RCC 7860 (cell line): ENCODE measurements at regions not wholly inside any gene's neighbourhood (a gene's known extent, or its start where the extent isn't known, plus 50 kb on each side); places are given as distances from the start of the nearest gene placed in this dataset.
"Not testable (repeated sequence)": the region's sequence is repeated elsewhere in the genome, so short reads cannot be mapped to it uniquely, and the experiment has no call there.

Experiments
- DNase-seq: peaks from one replicate; pipeline ENCODE4 v3.0.0-alpha.2; 2015; ENCODE audit warnings: low spot score
- FAIRE-seq: peaks from 2 replicates; lab custom pipeline; 2012; peaks lifted over from hg19 to GRCh38; lab: Jason Lieb, UNC

DNA sequence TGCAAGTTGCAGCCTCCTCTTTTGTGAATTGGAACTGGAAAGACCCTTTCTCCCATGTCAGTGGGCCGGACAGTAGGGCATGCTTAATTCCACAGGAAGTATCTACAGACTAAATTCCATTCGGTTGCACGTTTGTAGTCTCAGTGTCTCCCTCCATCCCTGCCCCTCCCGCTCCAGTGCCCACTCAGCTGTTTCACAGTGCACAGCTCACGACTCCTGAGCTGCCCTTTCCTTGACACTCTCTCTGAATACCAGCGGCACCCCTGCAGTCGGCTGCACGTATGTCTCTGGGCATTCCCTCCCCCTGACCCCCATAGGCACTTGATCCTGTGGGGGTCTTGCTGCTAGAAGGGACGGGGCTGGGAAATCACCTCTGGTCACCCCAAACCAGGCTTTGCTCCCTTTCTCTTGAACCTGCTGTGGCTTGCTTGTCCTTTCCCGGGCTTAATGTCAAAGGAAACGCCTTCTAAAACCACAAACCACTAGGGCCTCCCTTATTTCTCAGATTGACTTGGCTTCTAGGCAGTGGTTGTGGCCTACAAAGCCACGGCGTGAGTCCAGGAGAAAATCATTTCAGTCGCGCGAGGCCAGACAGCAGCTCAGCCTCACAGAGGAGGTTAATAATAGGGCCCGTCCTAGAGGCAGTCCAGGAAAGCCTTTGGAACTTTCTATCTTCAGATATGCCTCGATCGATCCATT is 365.3 kb upstream of the PROX1 start:
- FAIRE-seq (no peak), DNase-seq (no peak)

DNA sequence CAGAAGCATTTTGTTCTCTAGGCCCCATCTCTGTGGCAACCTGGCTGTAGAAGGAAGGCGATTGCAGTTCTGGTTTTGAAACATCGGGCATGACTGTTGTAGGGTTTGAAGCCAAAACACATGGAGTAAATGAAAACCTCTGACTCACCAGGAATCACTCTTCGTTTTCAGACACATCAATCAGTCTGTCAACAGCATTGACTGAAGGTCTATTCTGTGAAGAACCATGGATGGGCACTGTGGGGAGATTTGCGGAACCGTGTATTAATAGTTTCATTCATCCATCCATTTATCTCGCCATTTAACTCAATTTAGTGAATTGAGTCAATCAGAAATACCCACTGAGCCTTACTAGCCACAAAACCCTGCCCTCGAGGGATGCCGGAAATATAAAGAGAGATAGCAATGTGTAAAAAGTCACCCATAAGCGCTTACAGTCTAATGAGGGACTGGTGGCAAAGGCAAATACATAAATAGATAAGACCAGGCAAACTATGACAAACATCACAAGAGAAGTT is 364.6 kb upstream of the PROX1 start:
- no peak for DNase-seq
- FAIRE-seq: no peak

DNA sequence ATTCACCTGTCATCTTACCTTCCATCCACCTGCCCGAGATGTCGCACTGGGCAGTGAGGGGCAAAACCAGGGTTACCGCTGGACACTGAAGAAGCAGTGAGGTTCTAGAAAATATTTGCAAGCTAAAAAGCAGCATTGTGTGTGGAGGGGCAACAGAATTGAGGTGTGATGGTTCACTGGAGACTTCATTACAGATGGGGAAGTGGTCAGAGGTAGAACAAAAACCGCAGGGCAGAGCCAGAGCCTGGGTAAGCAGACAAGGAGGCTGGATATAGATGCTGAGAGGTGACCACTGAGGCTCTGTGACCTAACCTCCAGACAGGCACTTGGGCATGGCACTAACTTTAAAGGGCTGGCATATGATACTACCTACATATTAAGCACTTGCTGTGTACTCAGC is 363.9 kb upstream of the PROX1 start:
- FAIRE-seq: no peak

DNA sequence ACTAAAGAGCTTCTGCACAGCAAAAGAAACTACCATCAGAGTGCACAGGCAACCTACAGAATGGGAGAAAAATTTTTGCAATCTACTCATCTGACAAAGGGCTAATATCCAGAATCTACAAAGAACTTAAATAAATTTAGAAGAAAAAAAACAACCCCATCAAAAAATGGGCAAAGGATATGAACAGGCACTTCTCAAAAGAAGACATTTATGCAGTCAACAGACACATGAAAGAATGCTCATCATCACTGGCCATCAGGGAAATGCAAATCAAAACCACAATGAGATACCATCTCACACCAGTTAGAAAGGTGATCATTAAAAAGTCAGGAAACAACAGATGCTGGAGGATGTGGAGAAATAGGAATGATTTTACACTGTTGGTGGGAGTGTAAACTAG is 351.0 kb upstream of the PROX1 start:
- not testable (repeated sequence) for FAIRE-seq, DNase-seq

More for the DNA sequence above, 363.9 kb upstream of the PROX1 start:
- DNase-seq: no peak

DNA sequence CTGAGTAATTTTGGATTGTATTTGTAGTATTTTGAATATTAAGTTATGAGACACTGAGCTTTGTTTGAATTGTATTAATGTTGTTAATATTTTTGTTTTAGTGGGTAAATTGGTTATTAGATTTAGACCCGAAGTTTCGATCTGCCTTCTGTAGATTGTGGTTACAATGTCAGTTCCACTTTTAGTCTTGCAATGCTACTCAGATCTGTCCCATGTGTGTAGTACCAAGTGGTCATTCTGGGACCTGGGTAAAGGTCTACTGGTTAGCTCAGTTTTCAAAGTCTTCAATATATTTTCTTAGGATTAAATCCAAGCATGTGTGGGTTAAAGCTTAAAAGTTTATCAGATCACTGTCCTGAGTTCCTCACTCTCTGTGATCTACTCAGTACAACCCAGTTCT is 346.5 kb upstream of the PROX1 start:
- FAIRE-seq: no peak
- DNase-seq: no peak

DNA sequence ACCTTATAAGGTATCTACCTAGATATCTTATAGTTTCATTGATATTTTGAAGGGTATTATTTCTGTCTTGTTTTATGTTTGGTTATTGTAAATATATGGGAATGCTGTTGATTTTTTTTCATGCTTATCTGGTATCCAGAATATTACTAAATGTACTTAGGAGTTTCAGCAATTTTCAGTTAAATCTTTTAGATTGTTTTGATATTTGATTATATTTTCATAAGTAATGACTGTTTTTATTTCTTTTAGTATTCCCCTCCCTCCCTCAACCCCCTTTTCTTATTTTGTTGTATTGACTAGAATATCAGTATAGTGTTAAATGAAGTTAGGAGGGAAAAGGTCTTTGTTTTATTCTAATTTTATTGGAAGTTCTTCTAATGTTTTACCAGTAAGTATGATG is 344.4 kb upstream of the PROX1 start:
- DNase-seq (no peak), FAIRE-seq (no peak)

DNA sequence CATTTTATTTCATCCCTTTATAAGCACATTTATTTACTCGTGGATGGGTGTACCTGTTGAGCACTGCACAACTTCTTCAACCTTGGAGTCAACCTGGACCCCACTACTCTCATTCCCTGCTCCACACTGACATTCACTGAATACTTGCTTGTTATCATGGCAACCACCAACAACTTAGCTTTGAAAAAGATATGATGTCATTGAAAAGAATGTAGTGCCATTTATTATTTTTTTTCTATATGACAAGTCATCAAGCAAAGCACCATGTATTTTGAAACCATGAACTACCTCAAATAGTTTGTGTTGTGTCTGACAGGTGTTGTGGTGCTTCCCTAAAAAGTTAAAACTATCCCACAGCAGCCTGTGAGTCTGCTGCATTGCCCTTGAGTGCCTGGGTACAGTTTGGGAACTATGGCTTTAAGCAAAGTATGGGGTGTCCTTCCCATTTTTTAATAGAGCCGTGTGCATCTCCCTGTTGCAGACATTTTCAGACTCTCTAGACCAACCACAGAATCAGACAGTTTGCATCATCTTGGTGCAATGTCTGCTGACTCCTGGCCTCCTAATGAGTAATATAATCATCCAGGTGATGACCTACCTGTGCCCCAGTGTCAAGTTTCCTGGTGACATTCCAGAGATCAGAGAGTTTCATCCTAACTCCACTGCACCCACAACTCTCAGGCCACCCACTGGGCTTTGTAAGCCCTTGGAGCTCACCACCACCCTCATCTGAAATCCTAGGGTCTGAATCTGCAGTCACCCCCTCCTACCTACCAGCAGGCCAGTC is 339.7 kb upstream of the PROX1 start:
- FAIRE-seq: no peak
- no peak for DNase-seq

DNA sequence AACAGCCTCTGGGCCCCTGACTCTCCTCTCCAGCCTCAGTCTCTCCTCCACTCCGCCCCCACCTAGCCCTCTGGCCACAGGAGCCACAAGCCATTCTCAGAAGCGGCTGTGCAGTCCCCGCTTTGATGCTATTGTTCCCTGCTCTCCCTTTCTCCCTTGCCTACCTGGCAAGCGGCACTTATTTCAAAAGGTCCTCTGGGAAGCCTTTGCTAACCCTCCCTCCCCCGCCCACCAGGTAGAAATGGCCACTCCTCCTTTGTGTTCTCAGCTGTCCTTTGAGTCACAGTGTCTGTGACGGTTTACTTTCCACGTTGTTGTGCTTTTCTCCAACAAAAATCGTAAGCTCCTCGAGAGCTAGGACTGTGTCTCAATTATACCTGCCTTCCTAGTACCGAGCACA is 338.4 kb upstream of the PROX1 start:
- no peak for FAIRE-seq
- no peak for DNase-seq

DNA sequence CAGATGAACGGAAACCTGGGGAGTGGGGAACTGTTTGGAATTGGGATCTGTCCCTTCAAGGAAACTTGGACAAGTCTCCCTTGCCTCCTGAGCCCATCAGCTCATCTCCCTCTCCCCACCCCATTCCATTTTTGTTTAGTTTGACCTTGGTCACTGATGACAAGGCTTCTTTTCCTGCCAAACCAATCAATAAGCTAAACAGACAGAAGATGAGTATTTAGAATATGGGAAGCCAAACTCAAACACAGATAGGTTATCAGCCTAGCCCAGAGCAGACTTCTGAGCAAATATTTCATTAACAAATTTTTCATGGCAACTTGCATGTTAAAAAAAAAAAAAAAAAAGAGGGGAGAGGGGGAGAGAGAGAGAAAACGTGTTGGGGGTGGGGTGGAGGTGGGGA is 337.2 kb upstream of the PROX1 start:
- FAIRE-seq (no peak), DNase-seq (no peak)

DNA sequence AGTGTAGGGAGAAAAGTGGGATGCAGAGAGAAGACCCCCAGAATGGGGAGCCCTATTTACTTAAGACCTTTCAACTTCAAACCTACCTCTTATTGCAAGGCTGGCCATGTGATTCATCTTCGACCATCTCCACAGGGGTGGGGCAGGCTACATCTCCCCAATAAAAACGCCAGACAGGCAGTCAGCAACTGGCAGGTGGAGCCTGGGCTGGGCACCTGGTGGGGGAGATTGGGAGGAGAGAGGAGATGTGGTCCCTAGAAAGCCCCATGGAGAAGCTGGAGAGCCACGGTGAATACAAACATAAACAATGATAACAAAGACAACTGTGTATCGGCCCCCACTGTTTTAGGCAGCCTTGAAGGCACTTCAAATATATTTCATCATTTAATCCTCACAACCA is 336.7 kb upstream of the PROX1 start:
- FAIRE-seq (no peak), DNase-seq (no peak)

DNA sequence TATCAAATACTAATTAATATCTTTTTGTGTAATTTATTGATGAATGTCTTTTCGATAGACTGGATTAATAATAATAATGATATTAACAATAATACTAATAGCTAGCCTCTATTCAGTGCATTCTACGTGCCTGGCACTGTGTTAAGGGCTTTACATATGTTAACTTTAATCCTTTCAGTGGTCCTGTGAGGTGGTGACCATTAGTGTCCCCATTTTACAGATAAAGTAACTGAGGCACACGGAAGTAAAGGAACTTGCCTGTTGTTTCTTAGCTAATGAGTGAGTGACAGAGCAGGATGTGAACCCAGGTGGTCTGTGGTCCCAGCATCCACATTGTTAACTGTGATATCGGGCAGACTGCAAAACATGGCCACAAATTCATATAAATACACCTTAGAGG is 335.7 kb upstream of the PROX1 start:
- DNase-seq (no peak), FAIRE-seq (no peak)

DNA sequence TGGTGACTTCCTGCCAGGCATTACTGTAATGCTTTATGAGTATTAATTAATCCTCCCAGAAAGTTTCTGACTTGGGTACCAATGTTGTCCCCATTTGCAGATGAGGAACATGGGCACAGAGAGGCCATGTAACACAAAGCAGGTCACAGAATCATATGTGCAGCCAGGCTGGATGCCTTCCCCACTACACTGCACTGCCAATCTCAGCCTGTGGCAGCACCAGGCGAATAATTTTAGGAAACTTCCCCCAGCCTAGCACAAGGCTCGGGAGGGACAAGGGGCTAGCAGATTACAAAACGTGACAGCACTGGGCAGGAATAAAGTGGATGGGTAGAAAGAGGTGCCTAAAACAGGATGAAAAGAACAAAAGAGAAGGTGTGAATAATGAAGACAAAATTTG is 331.7 kb upstream of the PROX1 start:
- DNase-seq: no peak

DNA sequence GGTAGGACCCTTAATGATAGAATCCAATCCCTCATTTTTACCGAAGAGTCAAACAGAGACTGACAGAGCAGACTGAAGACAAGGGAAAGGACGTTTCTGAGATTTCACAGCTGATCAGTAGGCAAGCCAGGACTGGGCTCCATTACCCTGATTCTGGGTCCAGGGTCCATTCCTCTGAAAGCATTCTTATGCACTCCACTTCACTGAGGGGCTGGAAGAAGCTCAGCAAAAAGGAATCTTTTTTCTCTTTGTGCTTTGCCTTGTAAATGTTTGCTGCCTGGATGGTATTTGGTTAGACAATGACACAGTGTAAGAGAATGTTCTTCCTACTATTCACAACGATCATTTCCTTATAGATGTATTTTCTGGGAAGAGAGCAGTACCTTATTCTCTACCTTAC is 331.3 kb upstream of the PROX1 start:
- DNase-seq: no peak
- no peak for FAIRE-seq

More for the DNA sequence above, 331.7 kb upstream of the PROX1 start:
- no peak for FAIRE-seq

DNA sequence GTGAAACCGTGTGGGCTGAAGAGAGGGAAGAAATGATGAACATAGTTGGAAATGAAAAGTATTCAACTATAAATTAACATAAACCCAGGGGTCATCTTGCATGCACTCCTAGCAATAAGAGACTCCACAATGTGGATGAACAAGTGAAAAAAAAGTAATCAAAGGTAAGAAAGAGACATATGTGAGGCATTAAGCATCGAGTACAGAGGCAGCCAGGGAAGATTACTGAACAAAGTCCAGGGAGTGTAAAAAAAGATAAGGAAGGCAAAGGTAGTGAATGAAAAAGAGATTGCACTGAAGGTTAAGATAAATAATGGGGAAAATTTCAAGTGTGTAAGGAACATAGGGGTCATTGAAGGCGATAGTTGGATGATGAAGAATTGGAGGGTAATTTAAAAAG is 330.8 kb upstream of the PROX1 start:
- FAIRE-seq: no peak
- no peak for DNase-seq

DNA sequence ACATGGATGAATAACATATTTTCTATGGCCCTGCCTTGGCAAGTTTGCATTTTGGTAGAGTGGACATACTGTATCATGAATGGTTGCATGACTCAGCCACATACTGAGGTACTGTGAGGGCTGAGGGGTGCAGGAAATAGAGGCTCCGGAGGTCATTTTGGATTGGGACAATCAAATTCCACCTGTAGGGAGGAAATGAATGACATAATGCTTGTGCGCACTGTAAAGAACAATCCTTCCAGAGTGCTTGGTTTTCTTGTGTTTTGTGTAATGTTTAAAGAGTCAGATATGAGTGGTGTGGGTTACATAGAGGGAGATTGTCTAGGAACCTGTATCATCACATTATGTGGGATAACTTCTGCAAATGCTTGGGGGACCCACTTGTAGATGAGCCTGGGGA is 329.9 kb upstream of the PROX1 start:
- DNase-seq (no peak), FAIRE-seq (no peak)

DNA sequence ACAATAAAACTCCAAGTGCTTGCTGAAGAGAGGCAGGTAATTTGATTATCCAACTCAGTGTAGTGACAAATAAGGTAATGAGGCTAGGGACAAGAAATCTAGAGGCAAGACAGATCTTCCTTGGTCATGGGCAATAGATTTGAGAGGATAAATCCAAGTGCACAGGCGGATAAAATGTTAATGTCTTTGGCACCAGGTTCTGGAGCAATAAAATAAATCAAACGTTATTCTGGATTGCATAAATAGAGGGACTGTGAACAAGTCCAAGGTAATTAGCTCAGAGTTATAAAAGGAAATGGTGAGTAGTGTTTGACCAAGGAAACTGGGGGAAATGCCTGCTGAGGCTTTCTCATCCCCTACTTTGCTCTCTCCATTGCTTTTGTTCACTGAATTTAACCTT is 329.3 kb upstream of the PROX1 start:
- FAIRE-seq (no peak), DNase-seq (no peak)

DNA sequence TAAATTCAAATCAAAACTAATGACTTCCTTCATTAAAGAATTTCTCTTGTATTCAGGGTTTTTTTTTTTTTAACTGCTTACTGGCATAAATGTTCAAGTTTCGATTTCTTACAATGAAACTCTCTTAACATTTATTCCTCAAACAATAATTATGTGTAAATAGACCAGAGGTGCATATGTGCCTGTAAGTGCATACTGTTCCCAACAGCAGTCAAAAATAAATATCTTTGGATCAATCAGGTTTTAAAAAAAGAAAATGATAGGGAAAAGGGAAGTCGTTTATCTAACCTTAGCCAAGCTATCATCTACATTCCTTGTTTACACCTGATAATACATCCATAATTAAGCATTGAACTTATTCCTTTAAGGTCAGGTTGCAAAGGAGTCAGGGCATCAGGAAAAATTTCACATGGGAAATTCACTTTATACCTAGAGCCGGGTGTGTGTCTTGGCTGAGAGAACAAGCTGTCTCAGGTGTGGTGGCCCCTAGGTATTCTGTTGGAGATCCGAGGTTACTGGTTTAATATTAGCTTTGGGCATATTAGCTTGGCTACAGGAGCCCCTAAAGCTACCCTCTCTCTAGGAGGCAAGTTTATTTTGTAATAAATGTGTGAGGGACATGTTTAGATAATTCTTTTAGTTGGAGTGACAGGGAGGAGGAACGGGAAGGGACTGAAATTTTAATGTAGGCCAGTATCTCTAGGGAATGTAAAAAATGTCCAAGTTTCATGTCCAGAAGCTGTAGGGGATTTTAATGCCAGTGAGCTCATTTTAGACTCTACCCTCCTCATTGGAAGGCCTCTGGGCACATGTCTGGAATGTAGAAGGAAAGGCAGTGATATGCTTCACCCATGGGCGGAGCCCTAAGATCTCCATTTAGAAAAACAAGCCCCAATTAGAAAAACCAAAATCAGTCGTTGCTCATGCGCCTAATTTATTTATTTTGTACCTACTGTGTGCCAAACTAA is 327.9 kb upstream of the PROX1 start:
- DNase-seq: no peak
- FAIRE-seq: no peak

DNA sequence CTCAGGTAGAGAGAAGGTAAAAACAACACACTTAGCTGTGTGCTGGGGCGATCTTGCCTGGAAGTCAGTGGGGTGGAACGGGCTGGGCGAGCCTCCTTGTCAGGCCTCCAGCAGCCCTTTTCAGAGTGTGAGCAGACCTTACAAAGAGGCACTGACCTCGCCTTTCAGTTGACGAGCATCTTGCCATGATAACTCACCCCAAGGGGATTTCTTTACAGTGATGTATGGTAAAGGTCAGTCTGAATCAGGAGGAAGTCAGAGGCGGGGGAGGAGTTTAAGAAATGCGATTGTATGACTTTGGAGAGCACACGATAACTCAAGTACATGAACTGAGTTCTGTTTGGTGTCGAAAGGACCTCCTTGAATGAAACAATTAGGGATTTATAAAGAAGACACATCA is 326.5 kb upstream of the PROX1 start:
- FAIRE-seq (no peak), DNase-seq (no peak)

DNA sequence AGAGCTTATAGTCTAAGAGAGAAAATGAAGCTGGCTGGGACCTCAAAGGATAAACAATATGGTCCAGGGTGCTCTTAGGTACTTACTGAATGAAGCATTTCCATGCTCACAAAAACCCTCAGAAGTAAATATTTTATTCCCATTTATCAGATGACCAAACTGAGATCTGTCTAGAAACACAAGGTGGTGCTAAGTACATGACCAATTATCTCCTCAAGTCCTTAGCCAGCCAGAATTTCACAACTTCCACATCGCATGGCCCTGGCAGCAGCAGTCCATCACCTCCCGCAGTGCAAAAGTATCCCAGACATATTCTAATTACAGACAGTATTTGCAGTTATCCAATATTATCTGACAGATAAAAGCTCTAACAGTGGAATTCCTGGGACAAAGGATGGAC is 321.7 kb upstream of the PROX1 start:
- no peak for FAIRE-seq
- no peak for DNase-seq

DNA sequence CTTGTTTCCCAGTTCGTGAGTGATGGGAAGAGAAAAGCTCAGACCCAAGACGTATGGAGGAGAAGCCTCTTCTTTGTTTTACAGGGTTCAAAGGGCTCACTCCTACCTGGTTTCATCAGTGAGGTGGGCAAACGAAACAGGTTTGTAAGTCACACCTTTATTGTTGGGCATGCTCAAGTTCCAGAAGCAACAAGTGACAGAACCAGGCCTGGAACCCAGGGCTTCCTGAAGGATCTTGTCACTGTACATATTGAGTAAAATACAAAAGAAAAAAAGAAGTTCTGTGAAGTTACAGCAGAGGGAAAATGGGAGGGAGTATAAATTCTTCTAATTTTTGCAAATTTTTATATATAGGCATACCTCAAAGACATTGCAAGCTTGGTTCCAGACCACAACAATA is 320.9 kb upstream of the PROX1 start:
- FAIRE-seq (no peak), DNase-seq (no peak)

DNA sequence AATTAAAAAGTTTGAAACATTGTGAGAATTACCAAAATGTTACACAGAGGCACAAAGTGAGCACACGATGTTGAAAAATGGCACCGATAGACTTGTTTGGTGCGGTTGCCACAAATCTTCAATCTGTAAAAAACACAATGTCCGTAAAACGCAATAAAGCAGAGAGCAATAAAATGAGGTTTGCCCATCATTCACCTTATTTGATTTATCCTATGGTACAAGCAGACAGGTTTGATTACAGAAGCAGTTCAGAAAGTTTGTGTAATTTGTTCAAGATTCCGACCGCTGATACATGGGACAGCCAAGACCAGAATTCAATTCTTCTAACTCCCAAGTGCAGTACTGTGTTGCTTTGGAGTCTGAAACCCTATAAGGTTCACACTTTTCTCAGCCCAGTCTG is 318.3 kb upstream of the PROX1 start:
- DNase-seq: no peak

More for the DNA sequence above, 318.3 kb upstream of the PROX1 start:
- no peak for FAIRE-seq
